ENCODE measurements at regions not wholly inside any gene's neighbourhood (a gene's known extent, or its start where the extent isn't known, plus 50 kb on each side); places are given as distances from the start of the nearest gene placed in this dataset.
"Not testable (repeated sequence)": the region's sequence is repeated elsewhere in the genome, so short reads cannot be mapped to it uniquely, and the experiment has no call there.

- H3K9me3 Mint-ChIP-seq (ENCODE audit: insufficient read depth); H3K27me3 ChIP-seq (replicated peaks in 1 of 4; ENCODE audit: control extremely low read depth in 1 of 4, control insufficient read depth in 3 of 4, insufficient read depth in 4 of 4, low read length in 3 of 4); H3K9me3 ChIP-seq (ENCODE audit: control extremely low read depth in 1 of 3, control insufficient read depth in 2 of 3, insufficient read depth in 1 of 3, low read length in 2 of 3); H3K79me2 ChIP-seq (ENCODE audit: control insufficient read depth, insufficient read depth, low read length); H3K4me2 ChIP-seq (replicated peaks; ENCODE audit: low read depth, low read length, poor library complexity, severe bottlenecking); H3K36me3 ChIP-seq (replicated peaks in 1 of 2; ENCODE audit: control extremely low read depth in 1 of 2, control insufficient read depth in 1 of 2, extremely low read depth in 1 of 2, insufficient read depth in 2 of 2, low read length in 1 of 2); ATAC-seq (ENCODE audit: low read depth); H3K9ac ChIP-seq (ENCODE audit: low read length); H3K4me3 Mint-ChIP-seq; H3K4me1 ChIP-seq (ENCODE audit: control insufficient read depth in 2 of 2, insufficient read depth in 2 of 2, low read length in 2 of 2); H3K27me3 Mint-ChIP-seq; H2AFZ ChIP-seq (ENCODE audit: insufficient read depth, low read depth, low read length, poor library complexity, severe bottlenecking); H4K20me1 ChIP-seq (ENCODE audit: control insufficient read depth, insufficient read depth, low read length, poor library complexity, severe bottlenecking); intact Hi-C loops (cut with micrococcal nuclease); H3K27ac Mint-ChIP-seq; H3K4me1 Mint-ChIP-seq; DNase-seq; POLR2A ChIA-PET; H3K4me3 ChIP-seq (ENCODE audit: control extremely low read depth in 1 of 5, extremely low read depth in 1 of 5, insufficient read depth in 1 of 5, low read depth in 2 of 5, low read length in 4 of 5); CTCF ChIA-PET; H3K27ac ChIP-seq (ENCODE audit: low read length in 2 of 2): not testable (repeated sequence)
- no CpG with 5 or more reads among the region's 5 CpGs for WGBS (ENCODE audit: insufficient coverage)
Measured at GRCh38 chr16:15230432-15230831, 136.4 kb upstream of the RRN3 start.

- H3K27me3 Mint-ChIP-seq; POLR2A ChIA-PET; H2AFZ ChIP-seq (ENCODE audit: insufficient read depth, low read depth, low read length, poor library complexity, severe bottlenecking); ATAC-seq (ENCODE audit: low read depth); H3K4me1 Mint-ChIP-seq; H3K36me3 ChIP-seq (replicated peaks in 1 of 2; ENCODE audit: control extremely low read depth in 1 of 2, control insufficient read depth in 1 of 2, extremely low read depth in 1 of 2, insufficient read depth in 2 of 2, low read length in 1 of 2); H3K9me3 ChIP-seq (ENCODE audit: control extremely low read depth in 1 of 3, control insufficient read depth in 2 of 3, insufficient read depth in 1 of 3, low read length in 2 of 3); H3K4me3 Mint-ChIP-seq; H3K27me3 ChIP-seq (replicated peaks in 1 of 4; ENCODE audit: control extremely low read depth in 1 of 4, control insufficient read depth in 3 of 4, insufficient read depth in 4 of 4, low read length in 3 of 4); H3K79me2 ChIP-seq (ENCODE audit: control insufficient read depth, insufficient read depth, low read length); DNase-seq; H3K9ac ChIP-seq (ENCODE audit: low read length); H3K9me3 Mint-ChIP-seq (ENCODE audit: insufficient read depth); H3K27ac ChIP-seq (ENCODE audit: low read length in 2 of 2); H3K4me3 ChIP-seq (ENCODE audit: control extremely low read depth in 1 of 5, extremely low read depth in 1 of 5, insufficient read depth in 1 of 5, low read depth in 2 of 5, low read length in 4 of 5); H3K27ac Mint-ChIP-seq; intact Hi-C loops (cut with micrococcal nuclease); H4K20me1 ChIP-seq (ENCODE audit: control insufficient read depth, insufficient read depth, low read length, poor library complexity, severe bottlenecking); CTCF ChIA-PET; H3K4me1 ChIP-seq (ENCODE audit: control insufficient read depth in 2 of 2, insufficient read depth in 2 of 2, low read length in 2 of 2); H3K4me2 ChIP-seq (replicated peaks; ENCODE audit: low read depth, low read length, poor library complexity, severe bottlenecking): not testable (repeated sequence)
- no CpG with 5 or more reads among the region's 2 CpGs for WGBS (ENCODE audit: insufficient coverage)
Measured at GRCh38 chr16:15229661-15230060, 135.6 kb upstream of the RRN3 start.

- DNase-seq; H3K9me3 Mint-ChIP-seq (ENCODE audit: insufficient read depth); H3K9me3 ChIP-seq (ENCODE audit: control extremely low read depth in 1 of 3, control insufficient read depth in 2 of 3, insufficient read depth in 1 of 3, low read length in 2 of 3); H3K4me1 Mint-ChIP-seq; H3K27ac ChIP-seq (ENCODE audit: low read length in 2 of 2); H3K36me3 ChIP-seq (replicated peaks in 1 of 2; ENCODE audit: control extremely low read depth in 1 of 2, control insufficient read depth in 1 of 2, extremely low read depth in 1 of 2, insufficient read depth in 2 of 2, low read length in 1 of 2); H3K27ac Mint-ChIP-seq; H3K4me2 ChIP-seq (replicated peaks; ENCODE audit: low read depth, low read length, poor library complexity, severe bottlenecking); ATAC-seq (ENCODE audit: low read depth); H3K9ac ChIP-seq (ENCODE audit: low read length); H3K27me3 ChIP-seq (replicated peaks in 1 of 4; ENCODE audit: control extremely low read depth in 1 of 4, control insufficient read depth in 3 of 4, insufficient read depth in 4 of 4, low read length in 3 of 4); POLR2A ChIA-PET; H3K4me1 ChIP-seq (ENCODE audit: control insufficient read depth in 2 of 2, insufficient read depth in 2 of 2, low read length in 2 of 2); H3K4me3 Mint-ChIP-seq; intact Hi-C loops (cut with micrococcal nuclease); H4K20me1 ChIP-seq (ENCODE audit: control insufficient read depth, insufficient read depth, low read length, poor library complexity, severe bottlenecking); H3K4me3 ChIP-seq (ENCODE audit: control extremely low read depth in 1 of 5, extremely low read depth in 1 of 5, insufficient read depth in 1 of 5, low read depth in 2 of 5, low read length in 4 of 5); H2AFZ ChIP-seq (ENCODE audit: insufficient read depth, low read depth, low read length, poor library complexity, severe bottlenecking); CTCF ChIA-PET; H3K79me2 ChIP-seq (ENCODE audit: control insufficient read depth, insufficient read depth, low read length); H3K27me3 Mint-ChIP-seq: not testable (repeated sequence)
- WGBS (ENCODE audit: insufficient coverage), result no CpG with 5 or more reads among the region's 1 CpG
Measured at GRCh38 chr16:15224651-15225050, 130.6 kb upstream of the RRN3 start.

- H3K4me1 Mint-ChIP-seq; ATAC-seq (ENCODE audit: low read depth); H3K27me3 Mint-ChIP-seq; H3K27ac Mint-ChIP-seq; H3K27ac ChIP-seq (ENCODE audit: low read length in 2 of 2); H3K4me3 Mint-ChIP-seq; H3K4me3 ChIP-seq (ENCODE audit: control extremely low read depth in 1 of 5, extremely low read depth in 1 of 5, insufficient read depth in 1 of 5, low read depth in 2 of 5, low read length in 4 of 5); H3K9me3 ChIP-seq (ENCODE audit: control extremely low read depth in 1 of 3, control insufficient read depth in 2 of 3, insufficient read depth in 1 of 3, low read length in 2 of 3); CTCF ChIA-PET; H3K27me3 ChIP-seq (replicated peaks in 1 of 4; ENCODE audit: control extremely low read depth in 1 of 4, control insufficient read depth in 3 of 4, insufficient read depth in 4 of 4, low read length in 3 of 4); intact Hi-C loops (cut with micrococcal nuclease); H3K36me3 ChIP-seq (replicated peaks in 1 of 2; ENCODE audit: control extremely low read depth in 1 of 2, control insufficient read depth in 1 of 2, extremely low read depth in 1 of 2, insufficient read depth in 2 of 2, low read length in 1 of 2); H2AFZ ChIP-seq (ENCODE audit: insufficient read depth, low read depth, low read length, poor library complexity, severe bottlenecking); H4K20me1 ChIP-seq (ENCODE audit: control insufficient read depth, insufficient read depth, low read length, poor library complexity, severe bottlenecking); H3K9me3 Mint-ChIP-seq (ENCODE audit: insufficient read depth); H3K4me2 ChIP-seq (replicated peaks; ENCODE audit: low read depth, low read length, poor library complexity, severe bottlenecking); POLR2A ChIA-PET; DNase-seq; H3K9ac ChIP-seq (ENCODE audit: low read length); H3K4me1 ChIP-seq (ENCODE audit: control insufficient read depth in 2 of 2, insufficient read depth in 2 of 2, low read length in 2 of 2); H3K79me2 ChIP-seq (ENCODE audit: control insufficient read depth, insufficient read depth, low read length): not testable (repeated sequence)
- no CpG with 5 or more reads among the region's 4 CpGs for WGBS (ENCODE audit: insufficient coverage)
Measured at GRCh38 chr16:15223398-15223797, 129.3 kb upstream of the RRN3 start.

Measured in B cell (primary cell).